ENCODE measurements at regions not wholly inside any gene's neighbourhood (a gene's known extent, or its start where the extent isn't known, plus 50 kb on each side); places are given as distances from the start of the nearest gene placed in this dataset.

GRCh38 chr3:25103391-25103790 is 324.7 kb upstream of the RARB start (continued):
- TF ChIP-seq REST (IDR thresholded peaks at IDR 0.05; ENCODE audit: low read depth, low read length) (no peak), NR2F1 (conservative IDR thresholded peaks at IDR 0.05) (no peak), PRDM15 (CRISPR knock-in tag; IDR thresholded peaks at IDR 0.05) (no peak), IRF3 (IDR thresholded peaks at IDR 0.05) (no peak), GATAD2B (conservative IDR thresholded peaks at IDR 0.05; ENCODE audit: low read depth) (no peak), EP300 (IDR thresholded peaks at IDR 0.05; ENCODE audit: borderline replicate concordance in 1 of 2, control insufficient read depth in 1 of 2, low read depth in 2 of 2, low read length in 2 of 2) (no peak), ZZZ3 (IDR thresholded peaks at IDR 0.05; ENCODE audit: control insufficient read depth, insufficient read length, low read depth) (no peak), RCOR1 (conservative IDR thresholded peaks at IDR 0.05; ENCODE audit: low read depth, low read length) (no peak), E2F4 (IDR thresholded peaks at IDR 0.05; ENCODE audit: low read depth, low read length) (no peak), MTA2 (IDR thresholded peaks at IDR 0.05; ENCODE audit: low read depth) (no peak), ATF7 (IDR thresholded peaks at IDR 0.05; ENCODE audit: low read depth) (no peak)

Data from GM12878 (cell line).